ENCODE measurements at regions not wholly inside any gene's neighbourhood (a gene's known extent, or its start where the extent isn't known, plus 50 kb on each side); places are given as distances from the start of the nearest gene placed in this dataset.

DNA sequence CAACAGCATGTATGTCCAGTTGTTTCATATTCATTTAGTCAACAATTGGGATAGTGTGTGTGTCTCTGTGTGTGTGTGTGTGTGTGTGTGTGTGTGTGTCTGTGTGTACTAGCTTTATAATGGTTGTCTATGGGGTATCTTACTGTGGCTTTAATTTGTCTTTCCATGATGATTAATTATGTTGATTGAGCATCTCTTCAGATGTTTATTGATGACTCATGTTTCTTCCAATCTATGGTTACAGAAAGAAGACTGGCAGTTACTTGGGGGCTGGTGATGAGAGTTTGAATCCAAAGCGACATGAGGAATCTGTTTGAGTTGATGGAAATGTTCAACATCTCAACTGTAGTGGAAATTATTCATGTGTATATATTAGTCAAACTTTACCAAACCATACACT is 440.1 kb downstream of the ZNF385D start:
- no peak for TF ChIP-seq POLR2A (IDR thresholded peaks at IDR 0.05)
- TF ChIP-seq, protein P1, sequence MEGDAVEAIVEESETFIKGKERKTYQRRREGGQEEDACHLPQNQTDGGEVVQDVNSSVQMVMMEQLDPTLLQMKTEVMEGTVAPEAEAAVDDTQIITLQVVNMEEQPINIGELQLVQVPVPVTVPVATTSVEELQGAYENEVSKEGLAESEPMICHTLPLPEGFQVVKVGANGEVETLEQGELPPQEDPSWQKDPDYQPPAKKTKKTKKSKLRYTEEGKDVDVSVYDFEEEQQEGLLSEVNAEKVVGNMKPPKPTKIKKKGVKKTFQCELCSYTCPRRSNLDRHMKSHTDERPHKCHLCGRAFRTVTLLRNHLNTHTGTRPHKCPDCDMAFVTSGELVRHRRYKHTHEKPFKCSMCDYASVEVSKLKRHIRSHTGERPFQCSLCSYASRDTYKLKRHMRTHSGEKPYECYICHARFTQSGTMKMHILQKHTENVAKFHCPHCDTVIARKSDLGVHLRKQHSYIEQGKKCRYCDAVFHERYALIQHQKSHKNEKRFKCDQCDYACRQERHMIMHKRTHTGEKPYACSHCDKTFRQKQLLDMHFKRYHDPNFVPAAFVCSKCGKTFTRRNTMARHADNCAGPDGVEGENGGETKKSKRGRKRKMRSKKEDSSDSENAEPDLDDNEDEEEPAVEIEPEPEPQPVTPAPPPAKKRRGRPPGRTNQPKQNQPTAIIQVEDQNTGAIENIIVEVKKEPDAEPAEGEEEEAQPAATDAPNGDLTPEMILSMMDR (IDR thresholded peaks at IDR 0.05): no peak
- TF ChIP-seq POLR2AphosphoS5 (IDR thresholded peaks at IDR 0.05): no peak
